ENCODE measurements at regions not wholly inside any gene's neighbourhood (a gene's known extent, or its start where the extent isn't known, plus 50 kb on each side); places are given as distances from the start of the nearest gene placed in this dataset.

- H3K27me3 ChIP-seq (ENCODE audit: control insufficient read depth in 5 of 5, insufficient read depth in 4 of 5, low read length in 5 of 5): no peaks in the 10 kb centered on the region
- H3K9ac ChIP-seq (ENCODE audit: low read length in 5 of 5): no peak overlapping the region
- H3K9me3 ChIP-seq (ENCODE audit: control insufficient read depth in 5 of 5, low read length in 5 of 5): no peaks in the 10 kb centered on the region
- no peaks in the 10 kb centered on the region for H3K4me1 ChIP-seq (ENCODE audit: control insufficient read depth in 5 of 5, insufficient read depth in 5 of 5, low read length in 5 of 5)
- no peak overlapping the region for H3K27ac ChIP-seq (ENCODE audit: low read depth, low read length)
- no peaks in the 10 kb centered on the region for H3K36me3 ChIP-seq (ENCODE audit: control insufficient read depth in 5 of 5, insufficient read depth in 5 of 5, low read length in 5 of 5)
- H3K4me3 ChIP-seq (ENCODE audit: low read depth in 1 of 5, low read length in 5 of 5): no peak overlapping the region
Measured at GRCh38 chr4:27619435-27619834, 758.8 kb downstream of the STIM2 start.

- Histone ChIP-seq H3K9me3 (ENCODE audit: control insufficient read depth in 5 of 5, low read length in 5 of 5) (no peaks in the 10 kb centered on the region), H3K9ac (ENCODE audit: low read length in 5 of 5) (no peak overlapping the region), H3K36me3 (ENCODE audit: control insufficient read depth in 5 of 5, insufficient read depth in 5 of 5, low read length in 5 of 5) (no peaks in the 10 kb centered on the region), H3K27me3 (ENCODE audit: control insufficient read depth in 5 of 5, insufficient read depth in 4 of 5, low read length in 5 of 5) (no peaks in the 10 kb centered on the region), H3K4me3 (ENCODE audit: low read depth in 1 of 5, low read length in 5 of 5) (no peak overlapping the region), H3K4me1 (ENCODE audit: control insufficient read depth in 5 of 5, insufficient read depth in 5 of 5, low read length in 5 of 5) (no peaks in the 10 kb centered on the region), H3K27ac (ENCODE audit: low read depth, low read length) (no peak overlapping the region)
Measured at GRCh38 chr4:27620886-27621285, 760.2 kb downstream of the STIM2 start.

DNA sequence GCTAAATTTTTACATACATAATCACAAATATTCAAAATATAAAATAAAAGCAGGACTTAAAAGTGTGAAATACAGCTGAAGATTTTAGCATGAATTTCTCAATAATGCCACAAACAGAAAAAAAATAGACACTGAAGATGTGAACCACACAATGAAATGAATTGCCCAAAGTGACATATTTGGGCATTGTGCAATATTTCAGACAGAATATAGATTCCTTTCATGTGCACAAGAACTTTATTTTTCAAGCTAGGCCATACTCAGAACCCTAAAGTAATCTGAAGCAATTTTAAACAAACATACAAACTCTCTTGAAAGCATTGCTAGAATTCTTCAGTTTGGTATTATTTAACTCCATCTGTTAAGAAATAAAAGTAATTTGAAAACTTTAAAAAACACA, 764.1 kb downstream of the STIM2 start:
- no peak overlapping the region for H3K9ac ChIP-seq (ENCODE audit: low read length in 5 of 5)
- H3K36me3 ChIP-seq (ENCODE audit: control insufficient read depth in 5 of 5, insufficient read depth in 5 of 5, low read length in 5 of 5): no peaks in the 10 kb centered on the region
- H3K27ac ChIP-seq (ENCODE audit: low read depth, low read length): no peak overlapping the region
- H3K9me3 ChIP-seq (ENCODE audit: control insufficient read depth in 5 of 5, low read length in 5 of 5): no peaks in the 10 kb centered on the region
- H3K4me3 ChIP-seq (ENCODE audit: low read depth in 1 of 5, low read length in 5 of 5): no peak overlapping the region
- no peaks in the 10 kb centered on the region for H3K4me1 ChIP-seq (ENCODE audit: control insufficient read depth in 5 of 5, insufficient read depth in 5 of 5, low read length in 5 of 5)
- no peaks in the 10 kb centered on the region for H3K27me3 ChIP-seq (ENCODE audit: control insufficient read depth in 5 of 5, insufficient read depth in 4 of 5, low read length in 5 of 5)

DNA sequence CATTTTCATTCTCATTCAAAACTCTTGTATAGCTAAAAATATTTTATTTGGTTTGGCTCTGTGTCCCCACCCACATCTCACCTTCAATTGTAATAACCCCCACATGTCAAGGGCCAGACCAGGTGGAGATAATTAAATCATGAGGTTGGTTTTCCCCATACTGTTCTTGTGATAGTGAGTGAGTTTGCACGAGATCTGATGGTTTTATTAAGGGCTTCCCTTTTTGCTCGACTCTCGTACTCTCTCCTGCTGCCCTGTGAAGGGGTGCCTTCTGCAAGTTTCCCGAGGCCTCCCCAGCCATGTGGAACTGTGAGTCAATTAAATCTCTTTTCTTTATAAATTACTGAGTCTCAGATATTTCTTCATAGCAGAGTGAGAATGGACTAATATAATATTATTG, 768.0 kb downstream of the STIM2 start:
- Histone ChIP-seq H3K9me3 (ENCODE audit: control insufficient read depth in 5 of 5, low read length in 5 of 5) (no peaks in the 10 kb centered on the region), H3K9ac (ENCODE audit: low read length in 5 of 5) (no peak overlapping the region), H3K27me3 (ENCODE audit: control insufficient read depth in 5 of 5, insufficient read depth in 4 of 5, low read length in 5 of 5) (no peaks in the 10 kb centered on the region), H3K27ac (ENCODE audit: low read depth, low read length) (no peak overlapping the region), H3K4me1 (ENCODE audit: control insufficient read depth in 5 of 5, insufficient read depth in 5 of 5, low read length in 5 of 5) (no peaks in the 10 kb centered on the region), H3K36me3 (ENCODE audit: control insufficient read depth in 5 of 5, insufficient read depth in 5 of 5, low read length in 5 of 5) (no peaks in the 10 kb centered on the region), H3K4me3 (ENCODE audit: low read depth in 1 of 5, low read length in 5 of 5) (no peak overlapping the region)

DNA sequence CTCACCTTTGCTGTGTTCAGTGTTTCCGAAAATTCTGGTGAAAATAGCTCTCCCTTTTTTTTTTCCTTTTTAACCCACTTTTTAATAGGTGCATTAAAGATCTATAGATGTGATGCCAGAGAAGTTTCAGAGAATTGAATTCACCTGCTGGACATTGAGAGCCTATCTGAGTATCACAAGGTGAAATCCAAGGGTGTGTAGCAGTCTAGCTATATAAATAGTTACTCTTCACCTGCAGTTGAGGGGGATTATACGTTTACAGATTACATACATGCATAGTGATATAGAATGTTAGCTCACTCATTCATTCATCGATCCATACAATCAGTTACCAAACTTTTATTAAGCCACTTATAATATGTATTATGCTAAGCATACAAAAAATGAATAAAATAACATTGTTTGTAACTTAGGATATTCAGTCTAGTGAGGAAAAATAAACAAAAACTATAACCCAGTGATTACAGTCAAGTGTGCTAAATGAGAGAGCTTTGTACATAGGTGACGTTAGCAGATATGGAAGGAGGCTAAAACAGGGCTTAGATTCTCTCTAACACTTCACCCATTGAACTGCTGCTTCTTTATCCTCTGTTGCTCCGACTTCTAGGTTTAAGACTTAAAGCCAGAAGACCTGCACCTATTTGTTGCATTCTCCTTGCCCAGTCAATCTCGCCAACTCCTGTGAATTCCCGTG, 769.0 kb downstream of the STIM2 start:
- no peak overlapping the region for H3K27ac ChIP-seq (ENCODE audit: low read depth, low read length)
- no peaks in the 10 kb centered on the region for H3K27me3 ChIP-seq (ENCODE audit: control insufficient read depth in 5 of 5, insufficient read depth in 4 of 5, low read length in 5 of 5)
- no peak overlapping the region for H3K9ac ChIP-seq (ENCODE audit: low read length in 5 of 5)
- H3K4me3 ChIP-seq (ENCODE audit: low read depth in 1 of 5, low read length in 5 of 5): no peak overlapping the region
- no peaks in the 10 kb centered on the region for H3K36me3 ChIP-seq (ENCODE audit: control insufficient read depth in 5 of 5, insufficient read depth in 5 of 5, low read length in 5 of 5)
- H3K9me3 ChIP-seq (ENCODE audit: control insufficient read depth in 5 of 5, low read length in 5 of 5): no peaks in the 10 kb centered on the region
- H3K4me1 ChIP-seq (ENCODE audit: control insufficient read depth in 5 of 5, insufficient read depth in 5 of 5, low read length in 5 of 5): no peaks in the 10 kb centered on the region

DNA sequence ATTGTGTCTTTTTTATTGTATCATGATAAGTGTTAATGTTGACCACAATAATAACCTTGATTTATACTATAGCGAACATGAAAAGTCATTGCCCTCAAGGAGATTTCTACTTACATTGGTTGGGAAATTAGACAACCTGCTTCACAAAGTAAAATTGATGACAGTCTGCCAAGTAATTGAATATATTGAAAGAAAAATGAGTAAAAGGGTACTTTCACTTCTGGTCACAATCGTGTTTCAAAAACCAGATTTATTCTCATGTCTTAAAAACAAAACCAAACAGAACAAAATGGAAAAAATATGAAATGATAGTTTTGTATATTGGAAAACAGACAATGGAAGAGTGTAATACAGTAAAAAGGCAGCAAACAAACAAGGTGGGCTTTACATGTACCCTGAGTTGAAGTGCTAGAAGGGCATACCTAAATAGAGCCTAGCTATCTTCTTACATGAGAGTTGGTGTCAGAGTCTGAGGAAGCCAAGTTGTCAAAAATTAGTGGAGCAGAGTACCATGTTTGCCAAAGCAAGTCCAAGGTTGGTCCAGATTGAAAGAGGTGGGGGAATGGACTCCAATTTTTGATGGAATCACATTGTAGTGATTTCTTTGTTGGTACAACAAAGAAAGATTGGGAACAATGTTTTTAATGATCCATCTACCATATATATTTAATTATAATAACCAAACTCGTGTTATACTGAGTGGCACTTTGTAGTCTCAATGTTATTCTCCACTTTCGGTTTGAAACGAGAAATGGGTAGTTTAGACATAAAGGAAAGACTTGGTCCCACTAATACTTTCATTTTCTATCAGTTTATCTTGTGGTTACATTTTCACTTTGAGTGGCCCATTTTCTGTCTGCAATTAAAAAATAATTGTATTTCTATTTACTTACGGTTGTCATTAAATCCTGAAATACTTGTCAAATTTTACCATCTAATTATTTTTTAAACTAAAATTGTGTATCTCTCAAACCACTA, 775.6 kb downstream of the STIM2 start:
- Histone ChIP-seq H3K9me3 (ENCODE audit: control insufficient read depth in 5 of 5, low read length in 5 of 5) (no peaks in the 10 kb centered on the region), H3K4me3 (ENCODE audit: low read depth in 1 of 5, low read length in 5 of 5) (no peak overlapping the region), H3K27ac (ENCODE audit: low read depth, low read length) (no peak overlapping the region), H3K27me3 (ENCODE audit: control insufficient read depth in 5 of 5, insufficient read depth in 4 of 5, low read length in 5 of 5) (no peaks in the 10 kb centered on the region), H3K9ac (ENCODE audit: low read length in 5 of 5) (no peak overlapping the region), H3K4me1 (ENCODE audit: control insufficient read depth in 5 of 5, insufficient read depth in 5 of 5, low read length in 5 of 5) (no peaks in the 10 kb centered on the region), H3K36me3 (ENCODE audit: control insufficient read depth in 5 of 5, insufficient read depth in 5 of 5, low read length in 5 of 5) (no peaks in the 10 kb centered on the region)

GRCh38 chr4:27638163-27638915, 777.7 kb downstream of the STIM2 start:
- Histone ChIP-seq H3K36me3 (ENCODE audit: control insufficient read depth in 5 of 5, insufficient read depth in 5 of 5, low read length in 5 of 5) (no peaks in the 10 kb centered on the region), H3K4me1 (ENCODE audit: control insufficient read depth in 5 of 5, insufficient read depth in 5 of 5, low read length in 5 of 5) (no peaks in the 10 kb centered on the region), H3K4me3 (ENCODE audit: low read depth in 1 of 5, low read length in 5 of 5) (no peak overlapping the region), H3K27ac (ENCODE audit: low read depth, low read length) (no peak overlapping the region), H3K9me3 (ENCODE audit: control insufficient read depth in 5 of 5, low read length in 5 of 5) (no peaks in the 10 kb centered on the region), H3K9ac (ENCODE audit: low read length in 5 of 5) (no peak overlapping the region), H3K27me3 (ENCODE audit: control insufficient read depth in 5 of 5, insufficient read depth in 4 of 5, low read length in 5 of 5) (no peaks in the 10 kb centered on the region)

- H3K27me3 ChIP-seq (ENCODE audit: control insufficient read depth in 5 of 5, insufficient read depth in 4 of 5, low read length in 5 of 5): no peaks in the 10 kb centered on the region
- no peaks in the 10 kb centered on the region for H3K9me3 ChIP-seq (ENCODE audit: control insufficient read depth in 5 of 5, low read length in 5 of 5)
- H3K9ac ChIP-seq (ENCODE audit: low read length in 5 of 5): no peak overlapping the region
- H3K4me1 ChIP-seq (ENCODE audit: control insufficient read depth in 5 of 5, insufficient read depth in 5 of 5, low read length in 5 of 5): no peaks in the 10 kb centered on the region
- no peak overlapping the region for H3K27ac ChIP-seq (ENCODE audit: low read depth, low read length)
- no peak overlapping the region for H3K4me3 ChIP-seq (ENCODE audit: low read depth in 1 of 5, low read length in 5 of 5)
- no peaks in the 10 kb centered on the region for H3K36me3 ChIP-seq (ENCODE audit: control insufficient read depth in 5 of 5, insufficient read depth in 5 of 5, low read length in 5 of 5)
Measured at GRCh38 chr4:27643101-27643500, 782.5 kb downstream of the STIM2 start.

DNA sequence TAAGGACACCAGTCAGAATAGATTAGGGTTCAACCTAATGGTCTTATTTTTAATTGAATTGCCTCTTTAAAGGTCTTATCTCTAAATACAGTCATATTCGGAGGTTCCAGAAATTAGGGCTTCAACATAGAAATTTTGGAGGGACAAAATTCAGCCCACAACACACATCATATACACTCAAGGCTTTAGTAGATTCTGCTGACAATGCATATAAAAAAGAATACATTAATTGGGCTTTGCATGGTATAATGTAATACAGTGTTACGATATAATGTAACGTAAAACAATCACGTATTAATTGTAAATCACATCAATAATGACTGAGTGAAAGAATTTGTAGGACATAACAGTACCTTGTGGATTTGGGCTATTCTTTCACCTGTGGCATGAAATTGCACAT, 787.8 kb downstream of the STIM2 start:
- no peak overlapping the region for H3K9ac ChIP-seq (ENCODE audit: low read length in 5 of 5)
- H3K9me3 ChIP-seq (ENCODE audit: control insufficient read depth in 5 of 5, low read length in 5 of 5): no peaks in the 10 kb centered on the region
- no peaks in the 10 kb centered on the region for H3K36me3 ChIP-seq (ENCODE audit: control insufficient read depth in 5 of 5, insufficient read depth in 5 of 5, low read length in 5 of 5)
- no peak overlapping the region for H3K4me3 ChIP-seq (ENCODE audit: low read depth in 1 of 5, low read length in 5 of 5)
- H3K27ac ChIP-seq (ENCODE audit: low read depth, low read length): no peak overlapping the region
- H3K4me1 ChIP-seq (ENCODE audit: control insufficient read depth in 5 of 5, insufficient read depth in 5 of 5, low read length in 5 of 5): no peaks in the 10 kb centered on the region
- no peaks in the 10 kb centered on the region for H3K27me3 ChIP-seq (ENCODE audit: control insufficient read depth in 5 of 5, insufficient read depth in 4 of 5, low read length in 5 of 5)

GRCh38 chr4:27662426-27662825, 801.8 kb downstream of the STIM2 start:
- Histone ChIP-seq H3K4me1 (ENCODE audit: control insufficient read depth in 5 of 5, insufficient read depth in 5 of 5, low read length in 5 of 5) (no peaks in the 10 kb centered on the region), H3K9me3 (ENCODE audit: control insufficient read depth in 5 of 5, low read length in 5 of 5) (no peaks in the 10 kb centered on the region), H3K36me3 (ENCODE audit: control insufficient read depth in 5 of 5, insufficient read depth in 5 of 5, low read length in 5 of 5) (no peaks in the 10 kb centered on the region), H3K9ac (ENCODE audit: low read length in 5 of 5) (no peak overlapping the region), H3K4me3 (ENCODE audit: low read depth in 1 of 5, low read length in 5 of 5) (no peak overlapping the region), H3K27me3 (ENCODE audit: control insufficient read depth in 5 of 5, insufficient read depth in 4 of 5, low read length in 5 of 5) (no peaks in the 10 kb centered on the region), H3K27ac (ENCODE audit: low read depth, low read length) (no peak overlapping the region)
